GM23248 (cell line): ENCODE measurements at regions not wholly inside any gene's neighbourhood (a gene's known extent, or its start where the extent isn't known, plus 50 kb on each side); places are given as distances from the start of the nearest gene placed in this dataset.

Source experiments
- EZH2 ChIP-seq: fragments of 200-600 bp; sonication (generic); IDR thresholded peaks from 2 replicates; pipeline ENCODE4 v1.6.1; 2018; ENCODE audit warnings: antibody characterized with exemption, mild to moderate bottlenecking; ENCODE audit not compliant: insufficient read depth, poor library complexity, severe bottlenecking
- EZH2phosphoT487 ChIP-seq: fragments of 200-600 bp; sonication (generic); IDR thresholded peaks from 2 replicates; pipeline ENCODE4 v1.6.1; 2018; ENCODE audit warnings: antibody characterized with exemption, moderate library complexity, mild to moderate bottlenecking, low read depth; ENCODE audit not compliant: insufficient read depth

GRCh38 chr11:114847306-114847975 is 169.1 kb downstream of the NXPE2 start:
- no peak for TF ChIP-seq EZH2
- no peak for TF ChIP-seq EZH2phosphoT487
